Ecto neural progenitor cell (in vitro differentiated cells): ENCODE measurements at regions not wholly inside any gene's neighbourhood (a gene's known extent, or its start where the extent isn't known, plus 50 kb on each side); places are given as distances from the start of the nearest gene placed in this dataset.
A peak's percentile ranks its signal among the peaks of the same experiment; 100 is the strongest.

Experiments used
- DNase-seq: peaks from one replicate; pipeline ENCODE4 v3.0.0-alpha.2; 2018; ENCODE audit warnings: low spot score

DNA sequence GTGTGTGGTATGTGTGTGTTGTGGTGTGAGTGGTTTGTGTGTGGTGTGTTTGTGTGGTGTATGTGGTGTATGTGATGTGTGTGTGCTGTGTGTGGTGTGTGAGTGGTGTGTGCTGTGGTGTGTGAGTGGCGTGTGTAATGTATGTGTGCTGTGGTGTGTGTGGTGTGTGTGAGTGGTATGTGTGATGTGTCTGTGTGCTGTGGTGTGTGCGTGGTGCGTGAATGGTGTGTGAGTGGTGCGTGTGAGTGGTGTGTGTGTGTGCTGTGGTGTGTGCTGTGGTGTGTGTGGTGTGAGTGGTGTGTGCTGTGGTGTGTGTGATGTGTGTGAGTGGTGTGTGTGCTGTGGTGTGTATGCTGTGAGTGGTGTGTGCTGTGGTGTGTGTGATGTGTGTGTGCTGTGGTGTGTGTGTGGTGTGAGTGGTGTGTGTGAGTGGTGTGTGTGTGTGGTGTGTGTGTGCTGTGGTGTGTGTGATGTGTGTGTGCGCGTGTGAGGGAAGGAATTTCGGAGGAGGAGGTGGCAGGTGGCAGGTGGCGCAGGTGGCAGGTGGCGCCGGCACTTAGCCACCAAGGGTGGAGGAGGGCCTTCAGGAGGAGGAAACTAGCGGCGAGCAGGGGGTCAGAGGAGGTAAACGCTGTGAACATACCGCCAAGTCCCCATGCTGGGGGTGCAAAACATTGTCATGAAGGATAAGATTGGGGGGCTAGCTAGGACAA is 191.8 kb downstream of the MELK start:
- no peak for DNase-seq

DNA sequence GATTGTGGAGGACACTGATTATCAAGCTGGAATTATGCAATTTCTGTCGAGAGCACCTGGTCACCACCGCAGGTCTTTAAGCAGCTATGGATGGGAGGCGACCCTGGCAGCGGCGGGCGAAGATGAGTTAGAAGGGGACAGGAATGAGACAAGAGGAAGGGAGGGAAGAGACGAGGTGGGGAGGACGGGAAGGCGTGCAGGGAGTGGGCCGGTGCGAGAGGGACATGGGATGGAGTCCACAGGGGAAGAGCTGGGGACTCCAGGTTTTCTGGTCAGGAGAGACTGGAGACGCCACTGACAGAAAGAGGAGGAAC is 192.3 kb downstream of the MELK start:
- no peak for DNase-seq

GRCh38 chr9:36765468-36766341 is 193.0 kb downstream of the MELK start:
- peak; percentile 88 for DNase-seq

DNA sequence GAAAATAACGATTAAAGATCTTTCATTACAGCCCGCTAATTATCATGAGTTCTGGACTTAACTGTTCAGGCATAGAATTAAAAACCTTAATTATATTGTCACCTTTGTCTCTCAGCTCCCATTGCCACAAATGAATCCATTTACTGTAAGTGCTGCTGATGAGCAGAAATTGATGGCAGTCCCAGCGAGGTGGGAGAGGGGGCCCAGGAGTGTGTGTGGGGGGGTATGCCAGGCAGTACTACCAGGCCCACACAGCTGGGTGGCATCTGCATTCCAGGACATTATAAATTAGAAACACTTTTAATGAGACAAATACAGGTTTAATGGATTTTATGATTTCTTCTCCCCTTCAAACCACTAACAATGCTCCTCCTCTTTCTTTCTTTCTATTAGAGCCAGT is 196.0 kb downstream of the MELK start:
- DNase-seq: no peak

DNA sequence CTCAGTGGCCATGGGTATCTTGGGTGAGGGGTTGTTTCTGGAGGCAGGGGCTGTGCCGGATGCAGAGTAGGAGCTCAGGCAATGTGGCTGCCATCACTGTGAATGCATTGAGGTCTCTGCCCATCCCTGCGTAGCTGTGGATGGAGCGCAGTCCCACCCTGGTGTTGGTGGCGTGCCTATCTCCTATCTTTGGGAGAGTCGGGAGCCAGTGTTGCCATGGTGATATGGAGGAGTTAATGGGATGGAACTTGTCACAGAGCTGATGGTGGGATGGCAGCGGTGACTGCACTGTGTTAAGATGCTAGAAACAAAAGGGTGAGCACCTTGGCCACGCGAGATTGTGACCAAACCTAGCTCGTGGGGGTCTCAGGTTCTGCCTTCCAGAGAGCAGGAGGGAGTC is 197.3 kb downstream of the MELK start:
- DNase-seq: no peak

DNA sequence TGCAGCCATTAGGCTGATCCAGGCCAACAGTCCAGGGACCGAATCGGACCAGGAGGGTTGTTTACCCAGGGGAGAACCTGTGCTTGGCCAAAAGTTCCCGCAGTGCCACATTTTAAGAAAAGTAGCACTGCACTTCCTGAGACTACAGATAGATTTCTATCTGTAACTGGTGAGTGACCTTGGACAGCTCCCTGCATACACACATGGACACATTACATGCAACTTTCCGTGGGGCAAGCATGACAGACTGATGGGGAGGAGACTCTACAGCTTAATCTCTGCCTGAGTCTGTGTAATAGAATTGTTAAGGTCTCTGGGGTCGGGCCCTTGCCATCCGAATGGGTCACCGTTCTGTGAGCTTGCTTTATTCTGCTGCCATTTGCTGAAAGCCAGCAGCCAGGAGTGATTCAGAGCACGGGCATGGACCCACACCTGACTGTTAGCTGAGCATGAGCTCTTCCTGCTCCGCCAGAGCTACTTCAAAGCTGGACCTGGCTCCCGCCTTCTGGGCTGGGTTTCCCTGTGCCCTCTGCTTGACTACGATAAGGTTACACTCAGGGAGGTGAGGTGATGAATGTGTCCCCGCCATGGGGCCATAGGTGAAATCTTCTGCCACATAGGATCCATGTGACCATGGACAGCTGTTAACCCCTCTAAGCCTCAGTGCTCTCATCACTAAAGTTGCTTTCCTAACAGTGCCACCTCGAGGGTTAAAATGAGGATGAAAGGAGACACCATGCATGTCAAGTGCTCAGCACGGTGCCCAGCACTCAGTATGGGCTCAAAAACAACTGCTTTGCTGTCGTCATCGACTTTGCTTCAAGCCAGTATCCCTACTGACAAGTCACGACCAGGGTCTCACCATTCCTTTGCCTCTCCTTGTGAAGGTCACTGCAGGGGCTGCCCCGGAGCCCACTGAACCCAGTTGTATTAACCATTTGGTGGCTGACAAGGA is 200.0 kb downstream of the MELK start:
- DNase-seq: no peak

- DNase-seq: no peak
These were observed 206.0 kb downstream of the MELK start for GRCh38 chr9:36778682-36779081.

GRCh38 chr9:36779582-36779981 is 206.9 kb downstream of the MELK start:
- no peak for DNase-seq

DNA sequence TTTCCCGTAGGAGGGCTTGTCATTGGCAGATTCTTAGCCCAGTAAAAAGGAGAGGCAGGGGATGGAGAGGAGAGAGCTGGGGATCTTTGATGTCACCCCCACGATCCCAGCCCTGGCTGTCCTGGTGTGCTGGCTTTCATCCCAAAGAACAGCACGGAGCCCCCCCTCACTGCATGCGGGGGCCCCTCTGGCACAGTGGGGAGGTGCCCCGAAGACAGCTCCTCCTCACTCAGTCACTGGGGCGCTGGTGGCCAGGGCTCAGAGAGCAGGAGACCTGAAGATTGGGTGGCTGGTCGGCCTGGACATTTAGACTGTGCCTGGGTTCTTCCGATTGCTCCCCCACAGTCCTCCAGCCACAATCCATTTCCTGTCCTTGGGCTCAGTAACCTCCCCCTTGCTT is 207.5 kb downstream of the MELK start:
- DNase-seq: no peak

- DNase-seq: no peak
These were observed 208.8 kb downstream of the MELK start for GRCh38 chr9:36781533-36781932.
